GM23338 (cell line): ENCODE measurements at regions not wholly inside any gene's neighbourhood (a gene's known extent, or its start where the extent isn't known, plus 50 kb on each side); places are given as distances from the start of the nearest gene placed in this dataset.

Experiments used
- CREB1 ChIP-seq: fragments of 250-450 bp; sonication (Bioruptor Pico); IDR thresholded peaks from 2 replicates; pipeline ENCODE4 v1.5.0; 2020; ENCODE audit warnings: low read depth, mild to moderate bottlenecking, moderate library complexity
- EZH2 ChIP-seq: fragments of 200-600 bp; sonication (generic); IDR thresholded peaks from one replicate; pipeline ENCODE4 v1.8.0; 2017; ENCODE audit warnings: antibody characterized with exemption, mild to moderate bottlenecking, low read depth; ENCODE audit not compliant: unreplicated experiment
- EZH2phosphoT487 ChIP-seq: fragments of 200-600 bp; sonication (generic); IDR thresholded peaks from one replicate; pipeline ENCODE4 v1.8.1; 2018; ENCODE audit warnings: antibody characterized with exemption; ENCODE audit not compliant: unreplicated experiment
- NANOG ChIP-seq: IDR thresholded peaks from 2 replicates; pipeline ENCODE4 v1.6.1; 2016; ENCODE audit warnings: antibody characterized with exemption, borderline replicate concordance
- POLR2AphosphoS5 ChIP-seq: IDR thresholded peaks from 2 replicates; pipeline ENCODE4 v1.6.1; 2016; ENCODE audit warnings: antibody characterized with exemption, low read depth
- TF ChIP-seq, protein P1 (sequence below), 2 experiments: fragments of 200-600 bp in 1 of 2; sonication (generic) in 1 of 2; conservative IDR thresholded peaks; 2 replicates each; pipeline versions ENCODE4 v1.5.1 to v1.6.1; 2016 to 2017; ENCODE audit warnings: antibody characterized with exemption in 2 of 2, low read depth in 2 of 2, mild to moderate bottlenecking in 2 of 2, moderate library complexity in 1 of 2
- TF ChIP-seq, protein P2 (sequence below): IDR thresholded peaks from one replicate; pipeline ENCODE4 v1.6.1; 2018; ENCODE audit warnings: antibody characterized with exemption; ENCODE audit not compliant: unreplicated experiment
- TF ChIP-seq, protein P3 (sequence below): IDR thresholded peaks from 2 replicates; pipeline ENCODE4 v1.6.1; 2016; ENCODE audit warnings: antibody characterized with exemption

DNA sequence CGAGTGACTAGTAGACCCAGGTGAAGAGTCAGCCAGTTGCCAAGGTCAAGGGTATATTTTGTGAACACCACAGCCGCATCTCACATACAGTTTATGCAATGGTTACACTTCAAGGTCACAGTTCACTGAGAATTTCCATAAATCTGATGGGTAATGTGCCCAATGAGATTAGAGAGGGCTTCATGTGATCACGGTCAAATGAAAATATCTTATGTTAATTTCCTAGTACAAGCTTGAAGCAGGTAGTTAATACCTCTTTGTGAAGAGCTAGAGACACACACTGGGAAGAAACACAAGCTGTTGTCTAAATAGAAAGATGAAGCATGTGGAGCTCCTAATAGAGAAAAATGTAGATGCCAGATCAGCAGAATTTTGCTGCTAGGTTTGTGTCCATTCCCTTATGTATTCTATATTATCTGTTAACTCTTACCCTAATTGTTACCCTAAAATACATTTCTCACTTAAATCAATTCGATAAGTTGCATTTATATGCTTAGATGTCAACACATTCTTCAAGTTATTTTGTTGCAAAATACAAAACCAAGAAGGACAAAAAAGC is 136.0 kb downstream of the NR2F2 start:
- TF ChIP-seq, protein P1, sequence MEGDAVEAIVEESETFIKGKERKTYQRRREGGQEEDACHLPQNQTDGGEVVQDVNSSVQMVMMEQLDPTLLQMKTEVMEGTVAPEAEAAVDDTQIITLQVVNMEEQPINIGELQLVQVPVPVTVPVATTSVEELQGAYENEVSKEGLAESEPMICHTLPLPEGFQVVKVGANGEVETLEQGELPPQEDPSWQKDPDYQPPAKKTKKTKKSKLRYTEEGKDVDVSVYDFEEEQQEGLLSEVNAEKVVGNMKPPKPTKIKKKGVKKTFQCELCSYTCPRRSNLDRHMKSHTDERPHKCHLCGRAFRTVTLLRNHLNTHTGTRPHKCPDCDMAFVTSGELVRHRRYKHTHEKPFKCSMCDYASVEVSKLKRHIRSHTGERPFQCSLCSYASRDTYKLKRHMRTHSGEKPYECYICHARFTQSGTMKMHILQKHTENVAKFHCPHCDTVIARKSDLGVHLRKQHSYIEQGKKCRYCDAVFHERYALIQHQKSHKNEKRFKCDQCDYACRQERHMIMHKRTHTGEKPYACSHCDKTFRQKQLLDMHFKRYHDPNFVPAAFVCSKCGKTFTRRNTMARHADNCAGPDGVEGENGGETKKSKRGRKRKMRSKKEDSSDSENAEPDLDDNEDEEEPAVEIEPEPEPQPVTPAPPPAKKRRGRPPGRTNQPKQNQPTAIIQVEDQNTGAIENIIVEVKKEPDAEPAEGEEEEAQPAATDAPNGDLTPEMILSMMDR (conservative IDR thresholded peaks at IDR 0.05; ENCODE audit: low read depth in 2 of 2) = no peak
- TF ChIP-seq, protein P2, sequence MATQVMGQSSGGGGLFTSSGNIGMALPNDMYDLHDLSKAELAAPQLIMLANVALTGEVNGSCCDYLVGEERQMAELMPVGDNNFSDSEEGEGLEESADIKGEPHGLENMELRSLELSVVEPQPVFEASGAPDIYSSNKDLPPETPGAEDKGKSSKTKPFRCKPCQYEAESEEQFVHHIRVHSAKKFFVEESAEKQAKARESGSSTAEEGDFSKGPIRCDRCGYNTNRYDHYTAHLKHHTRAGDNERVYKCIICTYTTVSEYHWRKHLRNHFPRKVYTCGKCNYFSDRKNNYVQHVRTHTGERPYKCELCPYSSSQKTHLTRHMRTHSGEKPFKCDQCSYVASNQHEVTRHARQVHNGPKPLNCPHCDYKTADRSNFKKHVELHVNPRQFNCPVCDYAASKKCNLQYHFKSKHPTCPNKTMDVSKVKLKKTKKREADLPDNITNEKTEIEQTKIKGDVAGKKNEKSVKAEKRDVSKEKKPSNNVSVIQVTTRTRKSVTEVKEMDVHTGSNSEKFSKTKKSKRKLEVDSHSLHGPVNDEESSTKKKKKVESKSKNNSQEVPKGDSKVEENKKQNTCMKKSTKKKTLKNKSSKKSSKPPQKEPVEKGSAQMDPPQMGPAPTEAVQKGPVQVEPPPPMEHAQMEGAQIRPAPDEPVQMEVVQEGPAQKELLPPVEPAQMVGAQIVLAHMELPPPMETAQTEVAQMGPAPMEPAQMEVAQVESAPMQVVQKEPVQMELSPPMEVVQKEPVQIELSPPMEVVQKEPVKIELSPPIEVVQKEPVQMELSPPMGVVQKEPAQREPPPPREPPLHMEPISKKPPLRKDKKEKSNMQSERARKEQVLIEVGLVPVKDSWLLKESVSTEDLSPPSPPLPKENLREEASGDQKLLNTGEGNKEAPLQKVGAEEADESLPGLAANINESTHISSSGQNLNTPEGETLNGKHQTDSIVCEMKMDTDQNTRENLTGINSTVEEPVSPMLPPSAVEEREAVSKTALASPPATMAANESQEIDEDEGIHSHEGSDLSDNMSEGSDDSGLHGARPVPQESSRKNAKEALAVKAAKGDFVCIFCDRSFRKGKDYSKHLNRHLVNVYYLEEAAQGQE = no peak
- TF ChIP-seq POLR2AphosphoS5 (no peak), EZH2phosphoT487 (no peak), CREB1 (CRISPR knock-in tag) (no peak), EZH2 (no peak), NANOG (no peak)
- TF ChIP-seq, protein P3, sequence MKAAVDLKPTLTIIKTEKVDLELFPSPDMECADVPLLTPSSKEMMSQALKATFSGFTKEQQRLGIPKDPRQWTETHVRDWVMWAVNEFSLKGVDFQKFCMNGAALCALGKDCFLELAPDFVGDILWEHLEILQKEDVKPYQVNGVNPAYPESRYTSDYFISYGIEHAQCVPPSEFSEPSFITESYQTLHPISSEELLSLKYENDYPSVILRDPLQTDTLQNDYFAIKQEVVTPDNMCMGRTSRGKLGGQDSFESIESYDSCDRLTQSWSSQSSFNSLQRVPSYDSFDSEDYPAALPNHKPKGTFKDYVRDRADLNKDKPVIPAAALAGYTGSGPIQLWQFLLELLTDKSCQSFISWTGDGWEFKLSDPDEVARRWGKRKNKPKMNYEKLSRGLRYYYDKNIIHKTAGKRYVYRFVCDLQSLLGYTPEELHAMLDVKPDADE = no peak
